H1 (cell line): ENCODE measurements at regions not wholly inside any gene's neighbourhood (a gene's known extent, or its start where the extent isn't known, plus 50 kb on each side); places are given as distances from the start of the nearest gene placed in this dataset.

Experiments used
- CTCF ChIA-PET: fragments of 300-600 bp; sonication (Branson Sonifier 250); formaldehyde crosslinking; loops from one replicate; lab custom pipeline; 2021; ENCODE audit not compliant: partially characterized antibody; lab: Charles Lee
- POLR2A ChIA-PET: fragments of 300-600 bp; sonication (Branson Sonifier 250); formaldehyde crosslinking; loops from one replicate; lab custom pipeline; 2021; ENCODE audit warnings: inconsistent platforms; ENCODE audit not compliant: partially characterized antibody; lab: Charles Lee
- DNase-seq, 2 experiments: peaks; one replicate each; pipeline versions ENCODE4 v3.0.0 to v3.0.0-alpha.2; 2010 to 2022; ENCODE audit warnings: low spot score in 2 of 2, low read depth in 1 of 2, mixed read lengths in 1 of 2
- FAIRE-seq: peaks from 2 replicates; lab custom pipeline; 2011; peaks lifted over from hg19 to GRCh38; lab: Jason Lieb, UNC
- H2AFZ ChIP-seq: 2 replicates; pipeline ENCODE4 v1.8.1; 2012; ENCODE audit warnings: low read length, inconsistent platforms
- H2AK5ac ChIP-seq: 2 replicates; pipeline ENCODE4 v1.6.1; 2013; ENCODE audit warnings: low read depth, low read length
- H2BK120ac ChIP-seq: replicated peaks from 2 replicates; pipeline ENCODE3; 2013; ENCODE audit warnings: low read depth, low read length, inconsistent platforms
- H2BK12ac ChIP-seq: 2 replicates; pipeline ENCODE4 v1.6.1; 2013; ENCODE audit warnings: low read depth, low read length
- H2BK15ac ChIP-seq: 2 replicates; pipeline ENCODE4 v1.6.1; 2013; ENCODE audit warnings: low read length
- H2BK20ac ChIP-seq: 2 replicates; pipeline ENCODE4 v1.6.1; 2013; ENCODE audit warnings: low read length
- H2BK5ac ChIP-seq: 2 replicates; pipeline ENCODE4 v1.6.1; 2013; ENCODE audit warnings: low read depth, low read length
- H3K14ac ChIP-seq: 2 replicates; pipeline ENCODE4 v1.6.1; 2013; ENCODE audit warnings: inconsistent platforms; ENCODE audit not compliant: insufficient read length
- H3K18ac ChIP-seq: 2 replicates; pipeline ENCODE4 v1.6.1; 2013; ENCODE audit warnings: low read length; ENCODE audit errors: extremely low read depth
- H3K23ac ChIP-seq: 2 replicates; pipeline ENCODE4 v1.6.1; 2013; ENCODE audit warnings: inconsistent platforms; ENCODE audit not compliant: insufficient read length
- H3K23me2 ChIP-seq: 2 replicates; pipeline ENCODE4 v1.6.1; 2013; ENCODE audit warnings: low read depth, low read length
- H3K27ac ChIP-seq: 2 replicates; pipeline ENCODE4 v1.6.1; 2011; ENCODE audit warnings: low read depth, low read length, inconsistent platforms
- H3K27me3 ChIP-seq, 4 experiments: replicated peaks in 1 of 4; 1 replicate in 1 of 4; 2 replicates in 3 of 4; pipeline versions ENCODE4 v1.6.1 to v1.8.1; 2011 to 2013; ENCODE audit warnings: low read length in 3 of 4, mild to moderate bottlenecking in 3 of 4, inconsistent platforms in 2 of 4, mixed read lengths in 2 of 4, moderate library complexity in 1 of 4; ENCODE audit not compliant: control insufficient read depth in 3 of 4, insufficient read depth in 3 of 4; ENCODE audit errors: extremely low read depth in 1 of 4
- H3K36me3 ChIP-seq, 4 experiments: 2 replicates each; pipeline versions ENCODE4 v1.6.1 to v1.8.1; 2011 to 2013; ENCODE audit warnings: mild to moderate bottlenecking in 4 of 4, low read length in 3 of 4, moderate library complexity in 2 of 4, control low read depth in 1 of 4, inconsistent platforms in 1 of 4; ENCODE audit not compliant: insufficient read depth in 4 of 4, control insufficient read depth in 2 of 4
- H3K4ac ChIP-seq: replicated peaks from 2 replicates; pipeline ENCODE3; 2013; ENCODE audit warnings: low read length, low read depth, mixed read lengths, inconsistent platforms; ENCODE audit not compliant: insufficient read length
- H3K4me1 ChIP-seq, 4 experiments: replicated peaks in 1 of 4; 1 replicate in 1 of 4; 2 replicates in 3 of 4; pipeline versions ENCODE4 v1.6.1 to v1.8.1; 2011 to 2013; ENCODE audit warnings: low read length in 3 of 4, inconsistent platforms in 2 of 4, mixed read lengths in 1 of 4; ENCODE audit not compliant: insufficient read depth in 4 of 4, control insufficient read depth in 3 of 4
- H3K4me2 ChIP-seq, 2 experiments: 2 replicates each; pipeline versions ENCODE4 v1.6.1 to v1.8.1; 2011 to 2013; ENCODE audit warnings: low read depth in 2 of 2, low read length in 2 of 2, control low read depth in 1 of 2, inconsistent platforms in 1 of 2, mild to moderate bottlenecking in 1 of 2; ENCODE audit not compliant: insufficient read depth in 1 of 2
- H3K4me3 ChIP-seq, 4 experiments: fragments of 200-600, 300-600 bp in 1 of 4; sonication (generic), shearing (Covaris generic), sonication (Bioruptor Twin) in 1 of 4; 2 replicates each; pipeline versions ENCODE4 v1.5.1 to v1.8.1; 2011 to 2016; ENCODE audit warnings: low read length in 4 of 4, low read depth in 3 of 4, control low read depth in 2 of 4, inconsistent platforms in 2 of 4, mild to moderate bottlenecking in 2 of 4, mixed read lengths in 1 of 4, moderate library complexity in 1 of 4; ENCODE audit not compliant: insufficient read depth in 2 of 4; ENCODE audit errors: extremely low read depth in 1 of 4
- H3K56ac ChIP-seq: replicated peaks from 2 replicates; pipeline ENCODE3; 2013; ENCODE audit warnings: low read depth, mild to moderate bottlenecking, mixed read lengths, low read length, inconsistent platforms; ENCODE audit not compliant: insufficient read length
- H3K79me1 ChIP-seq: 2 replicates; pipeline ENCODE4 v1.6.1; 2013; ENCODE audit warnings: low read depth, low read length, control low read depth
- H3K79me2 ChIP-seq, 2 experiments: 2 replicates each; pipeline versions ENCODE4 v1.6.1 to v1.8.1; 2012 to 2013; ENCODE audit warnings: low read length in 2 of 2, mild to moderate bottlenecking in 2 of 2, inconsistent platforms in 1 of 2; ENCODE audit not compliant: insufficient read depth in 2 of 2, control insufficient read depth in 1 of 2
- H3K9ac ChIP-seq, 4 experiments: replicated peaks in 1 of 4; 1 replicate in 1 of 4; 2 replicates in 3 of 4; pipeline versions ENCODE4 v1.6.1 to v1.8.1; 2011 to 2013; ENCODE audit warnings: low read depth in 3 of 4, low read length in 3 of 4, control low read depth in 2 of 4, mild to moderate bottlenecking in 2 of 4, moderate library complexity in 2 of 4, inconsistent platforms in 1 of 4; ENCODE audit errors: extremely low read depth in 1 of 4
- H3K9me3 ChIP-seq, 2 experiments: 2 replicates each; pipeline versions ENCODE4 v1.6.1 to v1.8.1; 2012 to 2013; ENCODE audit warnings: mild to moderate bottlenecking in 2 of 2, moderate library complexity in 2 of 2, control low read depth in 1 of 2, inconsistent platforms in 1 of 2, low read depth in 1 of 2, low read length in 1 of 2, mixed read lengths in 1 of 2; ENCODE audit not compliant: insufficient read depth in 2 of 2
- H4K20me1 ChIP-seq, 2 experiments: replicated peaks in 1 of 2; 2 replicates each; pipeline versions ENCODE3 to v1.8.1; 2011 to 2013; ENCODE audit warnings: inconsistent platforms in 2 of 2, low read length in 2 of 2, mild to moderate bottlenecking in 1 of 2; ENCODE audit not compliant: insufficient read depth in 2 of 2, control insufficient read depth in 1 of 2
- H4K5ac ChIP-seq: 2 replicates; pipeline ENCODE4 v1.6.1; 2013; ENCODE audit warnings: low read length, low read depth, mixed read lengths, inconsistent platforms; ENCODE audit not compliant: insufficient read length
- H4K8ac ChIP-seq: 2 replicates; pipeline ENCODE4 v1.8.0; 2013; ENCODE audit warnings: mild to moderate bottlenecking, moderate library complexity, low read length, inconsistent platforms; ENCODE audit not compliant: insufficient read depth; ENCODE audit errors: extremely low read depth
- H4K91ac ChIP-seq: replicated peaks from 2 replicates; pipeline ENCODE3; 2013; ENCODE audit warnings: low read length, mixed read lengths, inconsistent platforms; ENCODE audit not compliant: insufficient read length
- EP300 ChIP-seq, 2 experiments: IDR thresholded peaks; 1 replicate in 1 of 2; 2 replicates in 1 of 2; pipeline ENCODE4 v1.6.1; 2011 to 2012; ENCODE audit warnings: low read depth in 2 of 2, low read length in 2 of 2, mild to moderate bottlenecking in 2 of 2, borderline replicate concordance in 1 of 2, inconsistent platforms in 1 of 2, moderate library complexity in 1 of 2
- POU5F1 ChIP-seq: IDR thresholded peaks from 2 replicates; pipeline ENCODE4 v1.6.1; 2011; ENCODE audit warnings: low read depth, mild to moderate bottlenecking, low read length, moderate library complexity
- SIRT6 ChIP-seq: IDR thresholded peaks from one replicate; pipeline ENCODE4 v1.7.1; 2012; ENCODE audit warnings: low read length, inconsistent platforms
- SIX5 ChIP-seq: IDR thresholded peaks from 2 replicates; pipeline ENCODE4 v1.6.1; 2011; ENCODE audit warnings: mild to moderate bottlenecking, low read depth, low read length
- WGBS, 2 experiments: shearing (Covaris generic) in 1 of 2; methylation state at CpG; one replicate each; pipeline versions ENCODE4 v1.1.6 to v1.1.7; 2013 to 2015; ENCODE audit warnings: low lambda C conversion rate in 2 of 2, mixed read lengths in 2 of 2, inconsistent platforms in 1 of 2, low coverage in 1 of 2, missing lambda C conversion rate in 1 of 2; ENCODE audit not compliant: insufficient replicate concordance in 2 of 2, insufficient coverage in 1 of 2, insufficient read length in 1 of 2; ENCODE audit errors: extremely low coverage in 1 of 2, missing lambda C conversion rate in 1 of 2; 5-methylcytosine and 5-hydroxymethylcytosine counted together

DNA sequence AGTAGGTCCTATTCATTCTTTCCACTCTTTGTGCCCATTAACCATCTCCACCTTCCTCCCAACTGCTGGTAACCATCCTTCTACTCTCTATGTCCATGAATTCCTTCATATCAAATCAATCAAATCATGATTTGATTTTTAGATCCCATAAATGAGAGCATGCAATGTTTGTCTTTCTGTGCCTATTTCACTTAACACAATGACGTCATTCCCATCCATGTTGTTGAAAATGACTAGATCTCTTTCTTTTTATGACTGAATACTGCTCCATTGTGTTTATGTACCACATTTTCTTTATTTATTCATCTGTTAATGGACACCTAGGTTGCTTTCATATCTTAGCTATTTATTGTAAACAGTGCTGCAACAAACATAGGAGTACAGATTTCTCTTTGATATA lies 827.3 kb upstream of the NRXN1 start:
- no peak overlapping the region for H3K14ac ChIP-seq
- CTCF ChIA-PET, result no interaction called here

More for the DNA sequence above, 827.3 kb upstream of the NRXN1 start:
- H2BK5ac ChIP-seq, result no peak overlapping the region
- no peak overlapping the region for H2BK15ac ChIP-seq
- no peak overlapping the region for H3K18ac ChIP-seq
- H2BK12ac ChIP-seq, result no peak overlapping the region
- no peak overlapping the region for H2AK5ac ChIP-seq
- TF ChIP-seq SIRT6 (no peak), EP300 (IDR thresholded peaks at IDR 0.05; ENCODE audit: borderline replicate concordance in 1 of 2, low read depth in 2 of 2, low read length in 2 of 2) (no peak), SIX5 (no peak), POU5F1 (no peak)
- H2BK120ac ChIP-seq, result no peak overlapping the region
- H3K4me3 ChIP-seq, result no peak overlapping the region
- no peak overlapping the region for H2AFZ ChIP-seq
- H3K4ac ChIP-seq, result no peak overlapping the region
- no peak overlapping the region for H3K4me2 ChIP-seq
- no peak overlapping the region for H3K27ac ChIP-seq
- H4K20me1 ChIP-seq, result no peaks in the 10 kb centered on the region
- no peaks in the 10 kb centered on the region for H3K4me1 ChIP-seq
- POLR2A ChIA-PET, result no interaction called here
- H3K9ac ChIP-seq, result no peak overlapping the region
- no peak for FAIRE-seq
- no peaks in the 10 kb centered on the region for H3K79me1 ChIP-seq
- no peaks in the 10 kb centered on the region for H3K27me3 ChIP-seq
- no peak for DNase-seq
- H4K91ac ChIP-seq, result no peak overlapping the region
- 100% methylated on average over 1 of the region's 1 CpG; no CpG with 5 or more reads in 1 of the 2 experiments for WGBS, 2 experiments
- no peaks in the 10 kb centered on the region for H3K79me2 ChIP-seq
- no peaks in the 10 kb centered on the region for H3K23me2 ChIP-seq
- no peak overlapping the region for H4K5ac ChIP-seq
- H3K36me3 ChIP-seq, result no peaks in the 10 kb centered on the region
- no peaks in the 10 kb centered on the region for H3K9me3 ChIP-seq
- no peak overlapping the region for H2BK20ac ChIP-seq
- no peak overlapping the region for H3K56ac ChIP-seq
- no peak overlapping the region for H3K23ac ChIP-seq
- no peak overlapping the region for H4K8ac ChIP-seq
